GM12891 (cell line): ENCODE measurements at regions not wholly inside any gene's neighbourhood (a gene's known extent, or its start where the extent isn't known, plus 50 kb on each side); places are given as distances from the start of the nearest gene placed in this dataset.
"Not testable (repeated sequence)": the region's sequence is repeated elsewhere in the genome, so short reads cannot be mapped to it uniquely, and the experiment has no call there.

Experiments used
- POLR2A ChIP-seq: IDR thresholded peaks from 2 replicates; pipeline ENCODE4 v1.6.1; 2011; ENCODE audit warnings: low read depth, low read length, control low read depth
- POLR2AphosphoS5 ChIP-seq: IDR thresholded peaks from 2 replicates; pipeline ENCODE4 v1.6.1; 2011; ENCODE audit warnings: low read depth, low read length, control low read depth
- POU2F2 ChIP-seq: IDR thresholded peaks from 2 replicates; pipeline ENCODE4 v1.6.1; 2011; ENCODE audit warnings: low read depth, mild to moderate bottlenecking, control low read depth, low read length, moderate library complexity
- SPI1 ChIP-seq: IDR thresholded peaks from 2 replicates; pipeline ENCODE4 v1.6.1; 2011; ENCODE audit warnings: low read depth, low read length, control low read depth

DNA sequence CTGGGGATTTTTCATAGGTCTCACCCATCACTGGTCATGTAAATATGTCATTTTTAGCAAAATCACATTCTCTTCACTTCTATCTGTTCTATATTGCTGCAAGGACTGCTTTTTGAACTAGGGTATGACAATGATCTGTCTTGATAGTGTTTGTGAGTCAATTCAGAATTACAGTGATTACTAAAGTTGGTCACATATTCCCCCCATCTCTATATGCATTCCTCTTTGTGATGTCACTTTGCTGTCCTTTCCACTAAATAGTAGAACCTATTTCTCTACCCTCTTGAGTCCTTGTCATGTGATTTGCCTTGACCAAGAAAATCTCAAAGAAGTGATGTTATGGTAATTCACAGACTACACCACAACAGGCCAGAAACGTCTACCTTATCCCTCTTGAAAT, 243.9 kb downstream of the NPIPA8 start:
- not testable (repeated sequence) for TF ChIP-seq SPI1, POU2F2, POLR2AphosphoS5, POLR2A
